Omental fat pad (tissue), 3 donors: ENCODE measurements at regions not wholly inside any gene's neighbourhood (a gene's known extent, or its start where the extent isn't known, plus 50 kb on each side); places are given as distances from the start of the nearest gene placed in this dataset.
A peak's percentile ranks its signal among the peaks of the same experiment; 100 is the strongest.

Experiments
- ATAC-seq: fragments of 150-250 bp; one replicate; pipeline ENCODE4 v1.9.1; 2016; ENCODE audit warnings: mild to moderate bottlenecking, moderate library complexity; ENCODE audit not compliant: low FRiP score
- DNase-seq: peaks from one replicate; pipeline ENCODE4 v3.0.0-alpha.2; 2019; ENCODE audit warnings: low spot score
- TF ChIP-seq, protein P1 (sequence below), 3 donors: fragments of 450-650 bp; IDR thresholded peaks; one replicate each; pipeline ENCODE4 v1.5.1; 2016 to 2017; ENCODE audit warnings: antibody characterized with exemption in 3 of 3, mild to moderate bottlenecking in 3 of 3, moderate library complexity in 2 of 3

DNA sequence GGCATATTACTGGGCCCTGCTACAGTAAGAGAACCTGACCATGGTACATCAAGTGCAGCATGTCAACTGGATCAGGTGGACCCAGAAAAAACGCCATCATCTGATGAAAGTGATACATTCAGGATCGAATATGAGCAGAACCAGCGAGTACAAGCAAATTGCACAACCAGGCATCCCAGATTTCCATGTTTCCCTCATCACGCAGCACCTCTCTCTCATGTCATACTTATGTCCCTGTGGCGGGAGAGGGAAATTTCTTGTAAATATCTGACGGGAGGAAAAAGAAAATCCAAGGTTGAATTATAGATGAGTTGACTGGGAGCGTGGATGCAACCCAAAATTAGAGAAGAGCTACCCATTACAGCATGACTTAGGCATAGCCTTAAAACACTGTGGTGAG, 608.5 kb upstream of the FAT1 start:
- DNase-seq, result no peak
- TF ChIP-seq, protein P1, sequence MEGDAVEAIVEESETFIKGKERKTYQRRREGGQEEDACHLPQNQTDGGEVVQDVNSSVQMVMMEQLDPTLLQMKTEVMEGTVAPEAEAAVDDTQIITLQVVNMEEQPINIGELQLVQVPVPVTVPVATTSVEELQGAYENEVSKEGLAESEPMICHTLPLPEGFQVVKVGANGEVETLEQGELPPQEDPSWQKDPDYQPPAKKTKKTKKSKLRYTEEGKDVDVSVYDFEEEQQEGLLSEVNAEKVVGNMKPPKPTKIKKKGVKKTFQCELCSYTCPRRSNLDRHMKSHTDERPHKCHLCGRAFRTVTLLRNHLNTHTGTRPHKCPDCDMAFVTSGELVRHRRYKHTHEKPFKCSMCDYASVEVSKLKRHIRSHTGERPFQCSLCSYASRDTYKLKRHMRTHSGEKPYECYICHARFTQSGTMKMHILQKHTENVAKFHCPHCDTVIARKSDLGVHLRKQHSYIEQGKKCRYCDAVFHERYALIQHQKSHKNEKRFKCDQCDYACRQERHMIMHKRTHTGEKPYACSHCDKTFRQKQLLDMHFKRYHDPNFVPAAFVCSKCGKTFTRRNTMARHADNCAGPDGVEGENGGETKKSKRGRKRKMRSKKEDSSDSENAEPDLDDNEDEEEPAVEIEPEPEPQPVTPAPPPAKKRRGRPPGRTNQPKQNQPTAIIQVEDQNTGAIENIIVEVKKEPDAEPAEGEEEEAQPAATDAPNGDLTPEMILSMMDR (IDR thresholded peaks at IDR 0.05), result no peak
- no peak for ATAC-seq

- DNase-seq (no peak), ATAC-seq (no peak)
- TF ChIP-seq, protein P1 (IDR thresholded peaks at IDR 0.05), result no peak
These were observed 609.5 kb upstream of the FAT1 start for GRCh38 chr4:187333151-187333550.

DNA sequence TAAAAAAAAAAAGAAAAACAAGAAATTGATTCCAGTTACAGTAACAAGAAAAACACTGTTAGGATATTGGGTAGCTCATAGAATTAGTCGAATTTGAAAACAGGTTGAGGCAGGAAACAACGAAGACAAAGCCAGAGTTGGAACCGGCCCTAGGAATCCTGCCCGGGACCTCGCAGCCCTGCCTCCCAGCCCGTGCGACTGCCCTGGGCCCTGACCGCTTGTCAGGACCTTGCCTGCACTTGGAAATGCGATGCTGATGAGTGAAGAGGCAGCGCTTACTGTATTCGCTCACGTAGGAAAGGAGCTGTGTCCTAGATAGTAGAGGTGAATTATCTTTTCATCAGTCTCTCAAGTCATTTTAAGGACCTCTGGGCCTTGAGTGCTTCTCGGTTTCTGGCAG, 611.7 kb upstream of the FAT1 start:
- TF ChIP-seq, protein P1 (IDR thresholded peaks at IDR 0.05), result no peak
- no peak for DNase-seq
- ATAC-seq, result peak; percentile 41

GRCh38 chr4:187354740-187355139, 631.1 kb upstream of the FAT1 start:
- TF ChIP-seq, protein P1 (IDR thresholded peaks at IDR 0.05), result no peak
- ATAC-seq (no peak), DNase-seq (no peak)

- ATAC-seq, result no peak
- no peak for DNase-seq
- TF ChIP-seq, protein P1 (IDR thresholded peaks at IDR 0.05), result no peak
These were observed 633.5 kb upstream of the FAT1 start for GRCh38 chr4:187357045-187357643.

GRCh38 chr4:187357821-187358220, 634.2 kb upstream of the FAT1 start:
- DNase-seq, result no peak
- TF ChIP-seq, protein P1 (IDR thresholded peaks at IDR 0.05), result no peak
- no peak for ATAC-seq
